A549 (cell line): ENCODE measurements at regions not wholly inside any gene's neighbourhood (a gene's known extent, or its start where the extent isn't known, plus 50 kb on each side); places are given as distances from the start of the nearest gene placed in this dataset.

Source experiments
- ATAC-seq, 2 experiments: fragments of 200-7000 bp in 1 of 2; fragments of >200 bp in 1 of 2; cut with Nextera tagmentation in 1 of 2; cut with Tn5 transposase in 1 of 2; 3 replicates each; pipeline versions ENCODE4 v1.8.0 to v1.9.1; 2018 to 2020; ENCODE audit warnings: mild to moderate bottlenecking in 1 of 2, moderate library complexity in 1 of 2
- CTCF ChIA-PET: fragments of 300-600 bp; sonication (Branson Sonifier 250); formaldehyde crosslinking; extraction: SDS; loops from one replicate; lab custom pipeline; 2021; ENCODE audit warnings: antibody characterized with exemption, inconsistent platforms; lab: Yijun Ruan, JAX
- POLR2A ChIA-PET: fragments of 350-600 bp; formaldehyde crosslinking; extraction: SDS; loops from one replicate; lab custom pipeline; 2021; ENCODE audit warnings: antibody characterized with exemption, inconsistent platforms; lab: Yijun Ruan, JAX
- DNase-seq, 2 experiments: peaks; one replicate each; pipeline versions ENCODE4 v3.0.0 to v3.0.0-alpha.2; 2011 to 2016; ENCODE audit warnings: low read depth in 1 of 2, low spot score in 1 of 2
- FAIRE-seq: peaks from 2 replicates; lab custom pipeline; 2011; peaks lifted over from hg19 to GRCh38; lab: Jason Lieb, UNC
- H3K27ac ChIP-seq, 2 experiments: fragments of >200 bp; sonication (Bioruptor Twin); formaldehyde crosslinking; 3 replicates each; pipeline ENCODE4 v1.5.1; 2016 to 2017
- H3K4me1 ChIP-seq: fragments of >200 bp; sonication (Bioruptor Twin); formaldehyde crosslinking; 3 replicates; pipeline ENCODE4 v1.6.1; 2016
- H3K4me2 ChIP-seq: fragments of >200 bp; sonication (Bioruptor Twin); formaldehyde crosslinking; 3 replicates; pipeline ENCODE4 v1.6.1; 2016
- H3K4me3 ChIP-seq: fragments of >200 bp; sonication (Bioruptor Twin); formaldehyde crosslinking; 3 replicates; pipeline ENCODE4 v1.5.1; 2016
- H3K9me3 ChIP-seq: fragments of >200 bp; sonication (Bioruptor Twin); formaldehyde crosslinking; 3 replicates; pipeline ENCODE4 v1.6.1; 2016
- BHLHE40 ChIP-seq: IDR thresholded peaks from 2 replicates; pipeline ENCODE4 v1.6.1; 2012; ENCODE audit warnings: low read depth, low read length, inconsistent platforms
- CEBPB ChIP-seq, 2 experiments: fragments of >200 bp in 1 of 2; sonication (Bioruptor Twin) in 1 of 2; formaldehyde crosslinking in 1 of 2; IDR thresholded peaks; 2 replicates each; pipeline ENCODE4 v1.6.1; 2012 to 2016
- CHD2 ChIP-seq: fragments of 150-350 bp; IDR thresholded peaks from 2 replicates; pipeline ENCODE4 v1.6.1; 2014; ENCODE audit warnings: low read length; ENCODE audit not compliant: partially characterized antibody
- FOSL2 ChIP-seq, 2 experiments: fragments of 450-650 bp in 1 of 2; fragments of >200 bp in 1 of 2; sonication (Bioruptor Twin) in 1 of 2; formaldehyde crosslinking; IDR thresholded peaks; 2 replicates each; pipeline versions ENCODE4 v1.5.0 to v1.6.1; 2016 to 2020; ENCODE audit warnings: mild to moderate bottlenecking in 1 of 2, moderate library complexity in 1 of 2
- FOXS1 ChIP-seq: fragments of 250-450 bp; sonication (Bioruptor Pico); IDR thresholded peaks from 2 replicates; pipeline ENCODE4 v1.5.0; 2020; ENCODE audit warnings: mild to moderate bottlenecking, moderate library complexity
- GATA3 ChIP-seq: IDR thresholded peaks from 2 replicates; pipeline ENCODE4 v1.6.1; 2012; ENCODE audit warnings: borderline replicate concordance
- HOXB13 ChIP-seq: fragments of 250-450 bp; sonication (Bioruptor Pico); IDR thresholded peaks from 2 replicates; pipeline ENCODE4 v1.5.0; 2020; ENCODE audit warnings: low read depth, mild to moderate bottlenecking, moderate library complexity
- KDM1A ChIP-seq: fragments of 200-600 bp; sonication (generic); IDR thresholded peaks from 2 replicates; pipeline ENCODE4 v1.6.1; 2016; ENCODE audit warnings: low read depth, mild to moderate bottlenecking
- MYC ChIP-seq: IDR thresholded peaks from 2 replicates; pipeline ENCODE4 v1.6.1; 2012; ENCODE audit warnings: mild to moderate bottlenecking, inconsistent platforms, low read length, improper control_type of control experiment, borderline replicate concordance
- POLR2A ChIP-seq: IDR thresholded peaks from 2 replicates; pipeline ENCODE4 v1.6.1; 2012; ENCODE audit warnings: mild to moderate bottlenecking, low read length
- RARB ChIP-seq: fragments of 250-450 bp; sonication (Bioruptor Pico); IDR thresholded peaks from 2 replicates; pipeline ENCODE4 v1.8.0; 2021; ENCODE audit warnings: mild to moderate bottlenecking, moderate library complexity
- RCOR1 ChIP-seq: fragments of 150-350 bp; IDR thresholded peaks from 2 replicates; pipeline ENCODE4 v1.6.1; 2014; ENCODE audit warnings: antibody characterized with exemption, low read length, low read depth
- RFX5 ChIP-seq: fragments of 450-650 bp; IDR thresholded peaks from 2 replicates; pipeline ENCODE4 v1.7.1; 2014; ENCODE audit warnings: antibody characterized with exemption, mild to moderate bottlenecking, moderate library complexity
- SREBF2 ChIP-seq: fragments of 450-650 bp; IDR thresholded peaks from 2 replicates; pipeline ENCODE4 v1.6.1; 2014; ENCODE audit warnings: mild to moderate bottlenecking, moderate library complexity
- ZFP36 ChIP-seq: fragments of 450-650 bp; IDR thresholded peaks from 2 replicates; pipeline ENCODE4 v1.6.1; 2014; ENCODE audit warnings: borderline replicate concordance; ENCODE audit not compliant: partially characterized antibody
- WGBS: methylation state at CpG from one replicate; pipeline ENCODE4 v1.1.6; 2017; ENCODE audit errors: missing lambda C conversion rate; 5-methylcytosine and 5-hydroxymethylcytosine counted together
- TF ChIP-seq, protein P1 (sequence below): fragments of 250-450 bp; sonication (Bioruptor Pico); IDR thresholded peaks from 2 replicates; pipeline ENCODE4 v1.5.0; 2020; ENCODE audit warnings: low read depth, mild to moderate bottlenecking, moderate library complexity
- TF ChIP-seq, protein P2 (sequence below): fragments of 200-600 bp; sonication (generic); IDR thresholded peaks from 2 replicates; pipeline ENCODE4 v1.6.1; 2016; ENCODE audit warnings: antibody characterized with exemption, mild to moderate bottlenecking, moderate library complexity
- TF ChIP-seq, protein P3 (sequence below): fragments of 250-450 bp; sonication (Bioruptor Pico); IDR thresholded peaks from 2 replicates; pipeline ENCODE4 v1.5.0; 2021; ENCODE audit warnings: mild to moderate bottlenecking, moderate library complexity, borderline replicate concordance
- TF ChIP-seq, protein P4 (sequence below): fragments of >200 bp; sonication (Bioruptor Twin); formaldehyde crosslinking; IDR thresholded peaks from 2 replicates; pipeline ENCODE4 v1.6.1; 2016
- TF ChIP-seq, protein P5 (sequence below): IDR thresholded peaks from 2 replicates; pipeline ENCODE4 v1.6.1; 2012

DNA sequence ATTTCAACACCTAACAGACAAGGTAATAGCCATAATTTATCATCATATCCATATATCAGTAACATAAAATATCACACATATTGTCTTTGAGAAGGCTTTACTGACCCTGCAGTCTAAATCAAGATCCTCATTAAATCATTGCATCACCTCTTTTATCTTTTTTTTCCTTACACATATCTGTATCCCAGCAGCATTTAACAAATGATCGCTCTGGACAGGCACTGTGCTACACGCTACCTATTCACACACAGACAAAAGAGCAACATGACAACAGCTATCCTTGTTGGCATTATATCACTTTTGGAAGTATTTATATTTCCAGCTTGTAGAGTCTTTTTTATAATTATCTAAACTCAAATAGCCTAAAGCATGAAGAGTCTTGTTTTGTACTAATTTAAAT lies 73.3 kb upstream of the NBEA start:
- H3K4me3 ChIP-seq, result no peak overlapping the region
- WGBS, result 98% methylated on average over 2 of the region's 2 CpGs
- H3K4me2 ChIP-seq, result no peak overlapping the region
- H3K4me1 ChIP-seq, result peaks cover 31% of the 10 kb centered on the region
- TF ChIP-seq RCOR1 (no peak), FOXS1 (CRISPR knock-in tag) (no peak), MYC (no peak), FOSL2 (IDR thresholded peaks at IDR 0.05) (no peak), FOSL2 (CRISPR knock-in tag; IDR thresholded peaks at IDR 0.05) (no peak), RFX5 (no peak), BHLHE40 (no peak), POLR2A (no peak), CHD2 (no peak), HOXB13 (CRISPR knock-in tag) (no peak), RARB (CRISPR knock-in tag) (no peak), ZFP36 (no peak), GATA3 (no peak), KDM1A (no peak), SREBF2 (no peak)
- TF ChIP-seq, protein P1, sequence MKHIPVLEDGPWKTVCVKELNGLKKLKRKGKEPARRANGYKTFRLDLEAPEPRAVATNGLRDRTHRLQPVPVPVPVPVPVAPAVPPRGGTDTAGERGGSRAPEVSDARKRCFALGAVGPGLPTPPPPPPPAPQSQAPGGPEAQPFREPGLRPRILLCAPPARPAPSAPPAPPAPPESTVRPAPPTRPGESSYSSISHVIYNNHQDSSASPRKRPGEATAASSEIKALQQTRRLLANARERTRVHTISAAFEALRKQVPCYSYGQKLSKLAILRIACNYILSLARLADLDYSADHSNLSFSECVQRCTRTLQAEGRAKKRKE, result no peak
- TF ChIP-seq, protein P2, sequence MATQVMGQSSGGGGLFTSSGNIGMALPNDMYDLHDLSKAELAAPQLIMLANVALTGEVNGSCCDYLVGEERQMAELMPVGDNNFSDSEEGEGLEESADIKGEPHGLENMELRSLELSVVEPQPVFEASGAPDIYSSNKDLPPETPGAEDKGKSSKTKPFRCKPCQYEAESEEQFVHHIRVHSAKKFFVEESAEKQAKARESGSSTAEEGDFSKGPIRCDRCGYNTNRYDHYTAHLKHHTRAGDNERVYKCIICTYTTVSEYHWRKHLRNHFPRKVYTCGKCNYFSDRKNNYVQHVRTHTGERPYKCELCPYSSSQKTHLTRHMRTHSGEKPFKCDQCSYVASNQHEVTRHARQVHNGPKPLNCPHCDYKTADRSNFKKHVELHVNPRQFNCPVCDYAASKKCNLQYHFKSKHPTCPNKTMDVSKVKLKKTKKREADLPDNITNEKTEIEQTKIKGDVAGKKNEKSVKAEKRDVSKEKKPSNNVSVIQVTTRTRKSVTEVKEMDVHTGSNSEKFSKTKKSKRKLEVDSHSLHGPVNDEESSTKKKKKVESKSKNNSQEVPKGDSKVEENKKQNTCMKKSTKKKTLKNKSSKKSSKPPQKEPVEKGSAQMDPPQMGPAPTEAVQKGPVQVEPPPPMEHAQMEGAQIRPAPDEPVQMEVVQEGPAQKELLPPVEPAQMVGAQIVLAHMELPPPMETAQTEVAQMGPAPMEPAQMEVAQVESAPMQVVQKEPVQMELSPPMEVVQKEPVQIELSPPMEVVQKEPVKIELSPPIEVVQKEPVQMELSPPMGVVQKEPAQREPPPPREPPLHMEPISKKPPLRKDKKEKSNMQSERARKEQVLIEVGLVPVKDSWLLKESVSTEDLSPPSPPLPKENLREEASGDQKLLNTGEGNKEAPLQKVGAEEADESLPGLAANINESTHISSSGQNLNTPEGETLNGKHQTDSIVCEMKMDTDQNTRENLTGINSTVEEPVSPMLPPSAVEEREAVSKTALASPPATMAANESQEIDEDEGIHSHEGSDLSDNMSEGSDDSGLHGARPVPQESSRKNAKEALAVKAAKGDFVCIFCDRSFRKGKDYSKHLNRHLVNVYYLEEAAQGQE, result no peak
- TF ChIP-seq, protein P3, sequence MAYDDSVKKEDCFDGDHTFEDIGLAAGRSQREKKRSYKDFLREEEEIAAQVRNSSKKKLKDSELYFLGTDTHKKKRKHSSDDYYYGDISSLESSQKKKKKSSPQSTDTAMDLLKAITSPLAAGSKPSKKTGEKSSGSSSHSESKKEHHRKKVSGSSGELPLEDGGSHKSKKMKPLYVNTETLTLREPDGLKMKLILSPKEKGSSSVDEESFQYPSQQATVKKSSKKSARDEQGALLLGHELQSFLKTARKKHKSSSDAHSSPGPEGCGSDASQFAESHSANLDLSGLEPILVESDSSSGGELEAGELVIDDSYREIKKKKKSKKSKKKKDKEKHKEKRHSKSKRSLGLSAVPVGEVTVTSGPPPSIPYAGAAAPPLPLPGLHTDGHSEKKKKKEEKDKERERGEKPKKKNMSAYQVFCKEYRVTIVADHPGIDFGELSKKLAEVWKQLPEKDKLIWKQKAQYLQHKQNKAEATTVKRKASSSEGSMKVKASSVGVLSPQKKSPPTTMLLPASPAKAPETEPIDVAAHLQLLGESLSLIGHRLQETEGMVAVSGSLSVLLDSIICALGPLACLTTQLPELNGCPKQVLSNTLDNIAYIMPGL (CRISPR knock-in tag), result no peak
- TF ChIP-seq, protein P4, sequence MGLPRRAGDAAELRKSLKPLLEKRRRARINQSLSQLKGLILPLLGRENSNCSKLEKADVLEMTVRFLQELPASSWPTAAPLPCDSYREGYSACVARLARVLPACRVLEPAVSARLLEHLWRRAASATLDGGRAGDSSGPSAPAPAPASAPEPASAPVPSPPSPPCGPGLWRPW, result no peak
- TF ChIP-seq, all 56 proteins: peak for 0
- no peak for ATAC-seq
- CTCF ChIA-PET, result no interaction called here
- DNase-seq, result no peak
- POLR2A ChIA-PET, result no interaction called here
- no peaks in the 10 kb centered on the region for H3K9me3 ChIP-seq
- FAIRE-seq, result no peak
- H3K27ac ChIP-seq, result no peak overlapping the region

DNA sequence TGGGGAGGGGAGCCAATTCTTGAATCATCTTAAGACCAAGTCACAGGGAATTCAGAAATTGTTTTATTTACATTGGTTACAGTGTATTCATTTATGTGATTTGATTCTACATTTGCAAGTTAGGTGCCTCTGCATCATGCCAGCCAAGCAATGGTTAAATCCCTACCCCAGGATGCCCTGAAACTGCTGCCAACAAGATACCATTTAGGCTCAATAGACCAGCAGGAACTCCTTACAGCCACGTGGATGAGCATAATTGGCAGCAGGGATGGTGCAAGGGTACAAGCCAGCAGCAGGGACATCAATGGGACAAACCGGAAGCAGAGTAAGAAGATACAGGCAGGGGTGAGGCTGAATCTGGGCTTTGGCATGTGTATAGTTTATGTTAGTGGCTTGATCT lies 72.4 kb upstream of the NBEA start:
- Histone ChIP-seq H3K9me3 (no peaks in the 10 kb centered on the region), H3K4me1 (peaks cover 22% of the 10 kb centered on the region), H3K27ac (no peak overlapping the region), H3K4me2 (no peak overlapping the region), H3K4me3 (no peak overlapping the region)
- TF ChIP-seq, protein P5, sequence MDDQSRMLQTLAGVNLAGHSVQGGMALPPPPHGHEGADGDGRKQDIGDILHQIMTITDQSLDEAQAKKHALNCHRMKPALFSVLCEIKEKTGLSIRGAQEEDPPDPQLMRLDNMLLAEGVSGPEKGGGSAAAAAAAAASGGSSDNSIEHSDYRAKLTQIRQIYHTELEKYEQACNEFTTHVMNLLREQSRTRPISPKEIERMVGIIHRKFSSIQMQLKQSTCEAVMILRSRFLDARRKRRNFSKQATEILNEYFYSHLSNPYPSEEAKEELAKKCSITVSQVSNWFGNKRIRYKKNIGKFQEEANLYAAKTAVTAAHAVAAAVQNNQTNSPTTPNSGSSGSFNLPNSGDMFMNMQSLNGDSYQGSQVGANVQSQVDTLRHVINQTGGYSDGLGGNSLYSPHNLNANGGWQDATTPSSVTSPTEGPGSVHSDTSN, result no peak
- TF ChIP-seq CEBPB (IDR thresholded peaks at IDR 0.05), result no peak
- FAIRE-seq (no peak), DNase-seq (no peak), ATAC-seq (no peak)
- WGBS, result 89% methylated on average over 1 of the region's 2 CpGs
- POLR2A ChIA-PET, result no interaction called here
- CTCF ChIA-PET, result no interaction called here
